H9 (cell line): ENCODE measurements at regions not wholly inside any gene's neighbourhood (a gene's known extent, or its start where the extent isn't known, plus 50 kb on each side); places are given as distances from the start of the nearest gene placed in this dataset.

Experiments
- DNase-seq: peaks from one replicate; pipeline ENCODE4 v3.0.0-alpha.2; 2017
- H2AFZ ChIP-seq: one replicate; pipeline ENCODE4 v1.6.1; 2013; ENCODE audit warnings: mild to moderate bottlenecking, low read length, control low read depth, moderate library complexity
- H2AK5ac ChIP-seq: 2 replicates; pipeline ENCODE4 v1.6.1; 2013; ENCODE audit warnings: low read length, control low read depth, mixed read lengths; ENCODE audit not compliant: insufficient read length
- H2BK120ac ChIP-seq: one replicate; pipeline ENCODE4 v1.6.1; 2013; ENCODE audit warnings: low read depth, mild to moderate bottlenecking, low read length, control low read depth, inconsistent platforms; ENCODE audit not compliant: poor library complexity, severe bottlenecking
- H2BK12ac ChIP-seq: 2 replicates; pipeline ENCODE4 v1.6.1; 2013; ENCODE audit warnings: low read length, control low read depth, mixed read lengths, low read depth; ENCODE audit not compliant: insufficient read length
- H2BK15ac ChIP-seq: 2 replicates; pipeline ENCODE4 v1.6.1; 2013; ENCODE audit warnings: low read depth, low read length, control low read depth
- H2BK20ac ChIP-seq: one replicate; pipeline ENCODE4 v1.6.1; 2013; ENCODE audit warnings: low read depth, mild to moderate bottlenecking, low read length, control low read depth, inconsistent platforms; ENCODE audit not compliant: poor library complexity, severe bottlenecking
- H2BK5ac ChIP-seq: 2 replicates; pipeline ENCODE4 v1.6.1; 2013; ENCODE audit warnings: low read length, control low read depth, mixed read lengths; ENCODE audit not compliant: insufficient read length
- H3K14ac ChIP-seq: 2 replicates; pipeline ENCODE4 v1.6.1; 2013; ENCODE audit warnings: low read length, control low read depth; ENCODE audit not compliant: insufficient read depth
- H3K18ac ChIP-seq: 2 replicates; pipeline ENCODE4 v1.6.1; 2013; ENCODE audit warnings: low read depth, mild to moderate bottlenecking, mixed read lengths, low read length, control low read depth; ENCODE audit not compliant: insufficient read length
- H3K23ac ChIP-seq: 2 replicates; pipeline ENCODE4 v1.6.1; 2013; ENCODE audit warnings: low read length, control low read depth, mixed read lengths, low read depth; ENCODE audit not compliant: insufficient read length
- H3K23me2 ChIP-seq: 2 replicates; pipeline ENCODE4 v1.6.1; 2013; ENCODE audit warnings: low read depth, mild to moderate bottlenecking, mixed read lengths, low read length, control low read depth; ENCODE audit not compliant: insufficient read length, poor library complexity, severe bottlenecking
- H3K27ac ChIP-seq: 2 replicates; pipeline ENCODE4 v1.5.1; 2013; ENCODE audit warnings: low read length, control low read depth, mixed read lengths, low read depth; ENCODE audit not compliant: insufficient read length
- H3K27me3 ChIP-seq: 2 replicates; pipeline ENCODE4 v1.6.1; 2013; ENCODE audit warnings: low read length, control low read depth, inconsistent platforms; ENCODE audit not compliant: insufficient read depth
- H3K4ac ChIP-seq: 2 replicates; pipeline ENCODE4 v1.6.1; 2013; ENCODE audit warnings: low read depth, mild to moderate bottlenecking, control low read depth, inconsistent platforms, low read length, moderate library complexity
- H3K4me1 ChIP-seq: 2 replicates; pipeline ENCODE4 v1.6.1; 2013; ENCODE audit warnings: low read length, control low read depth, inconsistent platforms; ENCODE audit not compliant: insufficient read depth
- H3K4me2 ChIP-seq: 2 replicates; pipeline ENCODE4 v1.6.1; 2013; ENCODE audit warnings: low read length, control low read depth, mixed read lengths; ENCODE audit not compliant: insufficient read length, insufficient read depth
- H3K56ac ChIP-seq: 2 replicates; pipeline ENCODE4 v1.6.1; 2013; ENCODE audit warnings: low read depth, mild to moderate bottlenecking, mixed read lengths, low read length, control low read depth; ENCODE audit not compliant: insufficient read length
- H3K79me1 ChIP-seq: 2 replicates; pipeline ENCODE4 v1.6.1; 2013; ENCODE audit warnings: low read depth, mild to moderate bottlenecking, moderate library complexity, low read length, control low read depth, inconsistent platforms; ENCODE audit not compliant: insufficient read depth, poor library complexity, severe bottlenecking
- H3K79me2 ChIP-seq: 2 replicates; pipeline ENCODE4 v1.6.1; 2013; ENCODE audit warnings: low read length, control low read depth, inconsistent platforms; ENCODE audit not compliant: insufficient read depth
- H3K9ac ChIP-seq: 2 replicates; pipeline ENCODE4 v1.6.1; 2013; ENCODE audit warnings: low read length, control low read depth, mixed read lengths; ENCODE audit not compliant: insufficient read length; ENCODE audit errors: extremely low read depth
- H3K9me3 ChIP-seq: one replicate; pipeline ENCODE4 v1.6.1; 2013; ENCODE audit warnings: low read depth, low read length, inconsistent platforms; ENCODE audit not compliant: control insufficient read depth
- H3T11ph ChIP-seq: one replicate; pipeline ENCODE4 v1.6.1; 2013; ENCODE audit warnings: mild to moderate bottlenecking, low read length, control low read depth, inconsistent platforms
- H4K20me1 ChIP-seq: one replicate; pipeline ENCODE4 v1.6.1; 2013; ENCODE audit not compliant: control insufficient read depth, insufficient read length, insufficient read depth
- H4K5ac ChIP-seq: 2 replicates; pipeline ENCODE4 v1.6.1; 2013; ENCODE audit warnings: low read depth, mild to moderate bottlenecking, mixed read lengths, low read length, control low read depth; ENCODE audit not compliant: insufficient read length
- H4K8ac ChIP-seq: replicated peaks from 2 replicates; pipeline ENCODE4 v1.6.1; 2013; ENCODE audit warnings: low read length, control low read depth, mixed read lengths, low read depth; ENCODE audit not compliant: insufficient read length
- H4K91ac ChIP-seq: 2 replicates; pipeline ENCODE4 v1.6.1; 2013; ENCODE audit warnings: low read depth, mild to moderate bottlenecking, moderate library complexity, mixed read lengths, low read length, control low read depth; ENCODE audit not compliant: insufficient read length
- H3K27ac Mint-ChIP-seq, 3 experiments: 2 replicates in 2 of 3; 3 replicates in 1 of 3; pipeline ENCODE4 v1.8.0; 2020 to 2021; ENCODE audit warnings: mixed read lengths in 3 of 3, mild to moderate bottlenecking in 1 of 3, moderate library complexity in 1 of 3
- H3K27me3 Mint-ChIP-seq: 2 replicates; pipeline ENCODE4 v1.8.0; 2021; ENCODE audit warnings: low read depth, mild to moderate bottlenecking, moderate library complexity, mixed read lengths
- H3K36me3 Mint-ChIP-seq, 3 experiments: 2 replicates in 2 of 3; 3 replicates in 1 of 3; pipeline ENCODE4 v1.8.0; 2020 to 2021; ENCODE audit warnings: low read depth in 3 of 3, mixed read lengths in 3 of 3; ENCODE audit not compliant: insufficient read depth in 1 of 3
- H3K4me1 Mint-ChIP-seq, 2 experiments: 2 replicates each; pipeline ENCODE4 v1.8.0; 2020; ENCODE audit warnings: mixed read lengths in 2 of 2
- H3K4me3 Mint-ChIP-seq, 2 experiments: 2 replicates in 1 of 2; 3 replicates in 1 of 2; pipeline ENCODE4 v1.8.0; 2020 to 2021; ENCODE audit warnings: mild to moderate bottlenecking in 2 of 2, mixed read lengths in 2 of 2, moderate library complexity in 1 of 2
- H3K9me3 Mint-ChIP-seq, 2 experiments: 2 replicates in 1 of 2; 3 replicates in 1 of 2; pipeline ENCODE4 v1.8.0; 2020; ENCODE audit warnings: mild to moderate bottlenecking in 2 of 2, mixed read lengths in 2 of 2, moderate library complexity in 1 of 2
- WGBS: extraction: QIAGEN DNeasy Blood & Tissue Kit; methylation state at CpG from one replicate; pipeline ENCODE4 v1.1.7; 2013; ENCODE audit warnings: missing lambda C conversion rate, low lambda C conversion rate, mixed read lengths; ENCODE audit not compliant: insufficient read length; ENCODE audit errors: extremely low coverage; 5-methylcytosine and 5-hydroxymethylcytosine counted together
- TF ChIP-seq, protein P1 (sequence below): fragments of 200-600 bp; sonication (generic); conservative IDR thresholded peaks from 3 replicates; pipeline ENCODE4 v1.8.0; 2021; ENCODE audit warnings: antibody characterized with exemption, mild to moderate bottlenecking

DNA sequence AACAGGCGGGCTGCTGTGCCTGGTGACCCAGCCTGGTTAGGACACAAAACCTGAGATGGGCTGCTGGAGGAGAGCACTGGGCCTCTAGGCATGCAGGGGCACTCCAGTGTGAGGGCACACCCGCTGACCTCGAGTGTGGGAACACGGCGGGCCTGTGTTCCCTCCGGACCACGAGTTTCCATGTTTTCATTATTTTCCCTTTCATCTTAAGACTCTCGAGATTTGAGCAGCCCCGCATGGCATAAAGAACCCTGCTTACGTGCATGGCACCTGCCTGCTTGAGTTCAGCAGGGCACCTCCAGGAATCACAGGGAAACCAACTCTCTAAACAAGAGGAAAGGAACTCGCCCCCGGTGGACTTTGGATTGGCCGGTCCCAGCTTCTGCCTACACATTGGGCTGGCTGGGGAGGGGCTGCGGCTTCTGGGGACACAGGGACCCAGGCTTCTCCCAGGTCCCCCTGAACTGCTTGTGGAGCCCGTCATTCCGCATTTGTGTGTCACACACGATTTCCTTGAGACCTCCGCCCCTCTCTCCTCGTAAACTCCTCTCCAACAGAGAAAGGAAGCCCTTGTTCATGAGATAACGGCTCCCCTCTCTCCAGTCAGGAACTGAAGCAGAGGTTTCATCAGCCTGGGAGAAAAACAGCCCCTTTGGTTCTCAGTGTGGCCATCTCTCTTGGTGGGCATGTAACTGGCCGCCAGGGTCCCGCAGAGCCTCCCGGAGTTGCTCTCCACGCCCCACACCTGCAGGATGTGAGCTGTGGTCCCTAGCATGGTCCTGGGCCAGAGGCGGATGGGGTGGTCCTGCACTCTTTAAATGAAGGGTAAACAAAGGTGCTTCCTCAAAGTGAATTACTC is 181.8 kb downstream of the TTLL2 start:
- no peaks in the 10 kb centered on the region for H3K79me2 ChIP-seq
- peaks cover 22 to 27% of the 10 kb centered on the region in 2 experiments for H3K4me1 Mint-ChIP-seq
- no peak overlapping the region for H4K91ac ChIP-seq
- no CpG with 5 or more reads among the region's 25 CpGs for WGBS
- H4K5ac ChIP-seq = no peak overlapping the region
- peaks cover 28% of the 10 kb centered on the region for H3K27me3 Mint-ChIP-seq
- no peak overlapping the region for H3K9ac ChIP-seq
- no peak for DNase-seq
- H4K20me1 ChIP-seq = no peaks in the 10 kb centered on the region
- no peak overlapping the region for H3K56ac ChIP-seq
- H3K4me2 ChIP-seq = no peak overlapping the region
- H2BK12ac ChIP-seq = no peak overlapping the region
- H3K9me3 ChIP-seq = no peaks in the 10 kb centered on the region
- no peak overlapping the region for H3K18ac ChIP-seq
- H3K79me1 ChIP-seq = no peaks in the 10 kb centered on the region
- H2BK20ac ChIP-seq = no peak overlapping the region
- H3K4me1 ChIP-seq = no peaks in the 10 kb centered on the region; the same call in 1 of the 2 replicates
- no peaks in the 10 kb centered on the region for H3K36me3 Mint-ChIP-seq
- no peaks in the 10 kb centered on the region for H3K23me2 ChIP-seq
- H3K4ac ChIP-seq = no peak overlapping the region
- H2BK15ac ChIP-seq = no peak overlapping the region
- H3K27me3 ChIP-seq = no peaks in the 10 kb centered on the region
- H3K27ac Mint-ChIP-seq = no peak overlapping the region
- H4K8ac ChIP-seq = no peak overlapping the region
- H2BK120ac ChIP-seq = no peak overlapping the region
- H3K27ac ChIP-seq = no peak overlapping the region
- no peak overlapping the region for H3T11ph ChIP-seq
- H3K4me3 Mint-ChIP-seq = no peak overlapping the region
- no peak overlapping the region for H2BK5ac ChIP-seq
- H2AFZ ChIP-seq = no peak overlapping the region
- TF ChIP-seq, protein P1, sequence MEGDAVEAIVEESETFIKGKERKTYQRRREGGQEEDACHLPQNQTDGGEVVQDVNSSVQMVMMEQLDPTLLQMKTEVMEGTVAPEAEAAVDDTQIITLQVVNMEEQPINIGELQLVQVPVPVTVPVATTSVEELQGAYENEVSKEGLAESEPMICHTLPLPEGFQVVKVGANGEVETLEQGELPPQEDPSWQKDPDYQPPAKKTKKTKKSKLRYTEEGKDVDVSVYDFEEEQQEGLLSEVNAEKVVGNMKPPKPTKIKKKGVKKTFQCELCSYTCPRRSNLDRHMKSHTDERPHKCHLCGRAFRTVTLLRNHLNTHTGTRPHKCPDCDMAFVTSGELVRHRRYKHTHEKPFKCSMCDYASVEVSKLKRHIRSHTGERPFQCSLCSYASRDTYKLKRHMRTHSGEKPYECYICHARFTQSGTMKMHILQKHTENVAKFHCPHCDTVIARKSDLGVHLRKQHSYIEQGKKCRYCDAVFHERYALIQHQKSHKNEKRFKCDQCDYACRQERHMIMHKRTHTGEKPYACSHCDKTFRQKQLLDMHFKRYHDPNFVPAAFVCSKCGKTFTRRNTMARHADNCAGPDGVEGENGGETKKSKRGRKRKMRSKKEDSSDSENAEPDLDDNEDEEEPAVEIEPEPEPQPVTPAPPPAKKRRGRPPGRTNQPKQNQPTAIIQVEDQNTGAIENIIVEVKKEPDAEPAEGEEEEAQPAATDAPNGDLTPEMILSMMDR = no peak
- no peak overlapping the region for H3K23ac ChIP-seq
- no peak overlapping the region for H3K14ac ChIP-seq
- H3K9me3 Mint-ChIP-seq = no peaks in the 10 kb centered on the region; a peak in 3 of 5 replicates
- no peak overlapping the region for H2AK5ac ChIP-seq
